ENCODE measurements at regions not wholly inside any gene's neighbourhood (a gene's known extent, or its start where the extent isn't known, plus 50 kb on each side); places are given as distances from the start of the nearest gene placed in this dataset.
A peak's percentile ranks its signal among the peaks of the same experiment; 100 is the strongest.

DNA sequence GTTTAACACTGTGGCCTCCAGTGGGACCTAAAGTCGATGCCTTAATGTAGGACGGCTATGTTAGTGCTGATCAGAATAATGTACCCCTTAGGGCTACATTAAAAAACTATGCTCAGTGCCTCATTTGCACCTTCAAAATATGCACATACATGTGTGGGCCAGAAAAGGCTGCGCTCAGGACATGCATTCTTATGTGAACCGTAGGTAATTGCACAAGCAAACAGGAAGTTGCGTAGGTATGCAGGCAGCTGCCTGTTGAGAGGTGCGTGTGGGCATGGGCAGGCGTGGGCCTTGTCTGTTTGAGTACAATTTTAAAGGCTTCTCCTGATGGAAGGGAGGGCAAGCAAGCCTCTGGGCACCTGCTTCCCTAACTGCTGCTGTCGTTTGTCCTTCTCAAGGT lies 116.2 kb upstream of the JAG1 start (continued):
- TF ChIP-seq, protein P1, sequence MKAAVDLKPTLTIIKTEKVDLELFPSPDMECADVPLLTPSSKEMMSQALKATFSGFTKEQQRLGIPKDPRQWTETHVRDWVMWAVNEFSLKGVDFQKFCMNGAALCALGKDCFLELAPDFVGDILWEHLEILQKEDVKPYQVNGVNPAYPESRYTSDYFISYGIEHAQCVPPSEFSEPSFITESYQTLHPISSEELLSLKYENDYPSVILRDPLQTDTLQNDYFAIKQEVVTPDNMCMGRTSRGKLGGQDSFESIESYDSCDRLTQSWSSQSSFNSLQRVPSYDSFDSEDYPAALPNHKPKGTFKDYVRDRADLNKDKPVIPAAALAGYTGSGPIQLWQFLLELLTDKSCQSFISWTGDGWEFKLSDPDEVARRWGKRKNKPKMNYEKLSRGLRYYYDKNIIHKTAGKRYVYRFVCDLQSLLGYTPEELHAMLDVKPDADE (IDR thresholded peaks at IDR 0.05) = no peak
- no peak for TF ChIP-seq JUNB (IDR thresholded peaks at IDR 0.05; ENCODE audit: unreplicated experiment)

DNA sequence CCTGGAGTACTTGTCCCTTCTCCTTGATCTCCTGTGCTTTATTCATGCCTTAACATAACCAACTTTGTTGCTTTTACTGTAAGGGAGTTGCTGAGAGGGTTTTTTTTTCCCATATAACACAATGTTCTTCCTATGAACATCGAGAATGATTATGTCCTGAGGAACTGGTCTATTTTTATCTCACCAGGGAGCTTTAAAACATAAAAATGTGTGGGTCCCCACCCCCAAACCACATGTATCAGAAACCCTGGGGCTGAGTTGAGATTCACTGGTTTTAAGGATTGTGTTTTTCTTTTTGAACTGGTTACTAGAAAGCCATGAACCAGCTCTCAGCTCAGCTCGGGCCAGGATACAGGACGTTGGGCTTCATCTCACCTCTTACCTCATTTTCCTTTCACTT lies 118.5 kb upstream of the JAG1 start:
- Mint-ChIP-seq H3K27ac (no peak overlapping the region), H3K4me1 (peaks cover 27% of the 10 kb centered on the region), H3K27me3 (ENCODE audit: insufficient read depth, low read depth, poor library complexity) (peaks cover 2% of the 10 kb centered on the region), H3K36me3 (ENCODE audit: low read depth) (no peaks in the 10 kb centered on the region; the same call in 1 of the 3 replicates), H3K4me3 (no peak overlapping the region), H3K9me3 (no peaks in the 10 kb centered on the region; the same call in 1 of the 3 replicates)
- Histone ChIP-seq H3K9me2 (ENCODE audit: insufficient read depth) (peaks cover 21% of the 10 kb centered on the region), H3K4me1 (ENCODE audit: insufficient read depth) (peaks cover 26% of the 10 kb centered on the region), H3K79me2 (replicated peaks; ENCODE audit: insufficient read depth) (no peaks in the 10 kb centered on the region), H3K36me3 (ENCODE audit: insufficient read depth) (no peaks in the 10 kb centered on the region), H4K20me1 (replicated peaks; ENCODE audit: insufficient read depth) (no peaks in the 10 kb centered on the region), H3K27ac (ENCODE audit: low read depth) (no peak overlapping the region), H3K4me3 (no peak overlapping the region), H2AFZ (no peak overlapping the region), H3K27me3 (ENCODE audit: insufficient read depth) (no peaks in the 10 kb centered on the region), H3K4me2 (no peak overlapping the region), H3F3A (replicated peaks; ENCODE audit: low read depth) (no peaks in the 10 kb centered on the region)
- DNase-seq (ENCODE audit: low spot score) (no peak), ATAC-seq (no peak)
- no peak for TF ChIP-seq POLR2AphosphoS5 (IDR thresholded peaks at IDR 0.05; ENCODE audit: low read depth)
- TF ChIP-seq CREB1 (CRISPR knock-in tag; IDR thresholded peaks at IDR 0.05; ENCODE audit: low read depth) = no peak
- no peak for TF ChIP-seq STAT1 (IDR thresholded peaks at IDR 0.05; ENCODE audit: unreplicated experiment)
- no peak for TF ChIP-seq EZH2phosphoT487 (IDR thresholded peaks at IDR 0.05; ENCODE audit: unreplicated experiment)
- TF ChIP-seq, protein P1 (IDR thresholded peaks at IDR 0.05) = no peak

DNA sequence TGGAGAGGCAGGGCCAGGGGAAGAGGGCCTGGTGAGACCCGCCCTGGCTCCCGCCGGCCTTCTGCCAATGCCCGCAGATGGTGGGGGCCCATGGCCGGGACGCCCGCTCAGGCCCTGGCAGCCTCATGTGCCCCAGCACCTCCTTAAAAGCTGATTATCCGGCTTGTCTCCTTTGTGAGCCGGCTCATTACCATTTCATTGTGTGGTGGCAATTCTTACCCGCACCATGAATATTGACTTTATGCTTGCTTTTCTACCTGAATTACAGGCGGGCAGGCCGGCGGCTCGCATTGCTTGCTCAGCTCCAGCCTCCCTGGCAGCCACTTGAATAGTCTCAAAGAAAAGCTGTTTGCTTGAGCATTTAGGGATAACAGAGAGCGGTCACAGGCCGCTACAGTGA lies 120.0 kb upstream of the JAG1 start:
- H3K36me3 ChIP-seq (ENCODE audit: insufficient read depth) = no peaks in the 10 kb centered on the region
- no peaks in the 10 kb centered on the region for H4K20me1 ChIP-seq (replicated peaks; ENCODE audit: insufficient read depth)
- Mint-ChIP-seq H3K4me1 (peaks cover 27% of the 10 kb centered on the region), H3K27me3 (ENCODE audit: insufficient read depth, low read depth, poor library complexity) (peaks cover 2% of the 10 kb centered on the region), H3K9me3 (no peaks in the 10 kb centered on the region; the same call in 1 of the 3 replicates), H3K27ac (peak overlapping the region; percentile 67), H3K4me3 (peak overlapping the region; percentile 23; the same call in 1 of the 3 replicates), H3K36me3 (ENCODE audit: low read depth) (no peaks in the 10 kb centered on the region; the same call in 1 of the 3 replicates)
- peak overlapping the region; percentile 92 for H2AFZ ChIP-seq
- H3K4me1 ChIP-seq (ENCODE audit: insufficient read depth) = peaks cover 26% of the 10 kb centered on the region
- H3K4me2 ChIP-seq = peak overlapping the region; percentile 63; the same call in 1 of the 2 replicates
- H3K4me3 ChIP-seq = peak overlapping the region; percentile 10; the same call in 1 of the 2 replicates
- peaks cover 11% of the 10 kb centered on the region; the same call in 1 of the 2 replicates for H3K9me2 ChIP-seq (ENCODE audit: insufficient read depth)
- no peaks in the 10 kb centered on the region for H3F3A ChIP-seq (replicated peaks; ENCODE audit: low read depth)
- H3K27me3 ChIP-seq (ENCODE audit: insufficient read depth) = no peaks in the 10 kb centered on the region
- no peaks in the 10 kb centered on the region for H3K79me2 ChIP-seq (replicated peaks; ENCODE audit: insufficient read depth)
- ATAC-seq (peak; percentile 85), DNase-seq (ENCODE audit: low spot score) (peak; percentile 61)
- peak overlapping the region; percentile 84 for H3K27ac ChIP-seq (ENCODE audit: low read depth)
- TF ChIP-seq STAT1 (IDR thresholded peaks at IDR 0.05; ENCODE audit: unreplicated experiment) (no peak), NANOG (IDR thresholded peaks at IDR 0.05; ENCODE audit: borderline replicate concordance) (no peak), EZH2phosphoT487 (IDR thresholded peaks at IDR 0.05; ENCODE audit: unreplicated experiment) (no peak), EZH2 (IDR thresholded peaks at IDR 0.05; ENCODE audit: low read depth, unreplicated experiment) (no peak)

All from GM23338 (cell line).